ENCODE measurements at regions not wholly inside any gene's neighbourhood (a gene's known extent, or its start where the extent isn't known, plus 50 kb on each side); places are given as distances from the start of the nearest gene placed in this dataset.

DNA sequence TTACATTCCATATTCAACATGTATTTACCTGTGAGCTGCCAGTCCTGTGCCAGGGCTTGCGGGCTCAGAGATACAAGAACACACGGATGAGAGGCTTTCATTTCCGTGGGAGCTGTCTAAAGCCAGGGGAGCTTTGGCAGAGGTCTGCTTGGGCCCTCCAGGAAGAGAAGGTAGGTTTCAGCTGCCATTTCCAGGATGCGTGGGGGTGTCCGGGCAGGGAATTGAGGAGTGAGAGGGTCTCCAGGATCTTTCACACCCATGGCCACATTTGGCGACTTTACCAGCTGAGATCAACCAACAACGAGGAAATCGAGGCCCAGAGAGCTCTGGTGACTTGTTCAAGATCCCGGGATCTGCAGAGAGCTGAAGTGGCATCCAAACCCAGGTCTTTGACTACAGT, 119.6 kb downstream of the BUD13 start:
- TF ChIP-seq, protein P1, sequence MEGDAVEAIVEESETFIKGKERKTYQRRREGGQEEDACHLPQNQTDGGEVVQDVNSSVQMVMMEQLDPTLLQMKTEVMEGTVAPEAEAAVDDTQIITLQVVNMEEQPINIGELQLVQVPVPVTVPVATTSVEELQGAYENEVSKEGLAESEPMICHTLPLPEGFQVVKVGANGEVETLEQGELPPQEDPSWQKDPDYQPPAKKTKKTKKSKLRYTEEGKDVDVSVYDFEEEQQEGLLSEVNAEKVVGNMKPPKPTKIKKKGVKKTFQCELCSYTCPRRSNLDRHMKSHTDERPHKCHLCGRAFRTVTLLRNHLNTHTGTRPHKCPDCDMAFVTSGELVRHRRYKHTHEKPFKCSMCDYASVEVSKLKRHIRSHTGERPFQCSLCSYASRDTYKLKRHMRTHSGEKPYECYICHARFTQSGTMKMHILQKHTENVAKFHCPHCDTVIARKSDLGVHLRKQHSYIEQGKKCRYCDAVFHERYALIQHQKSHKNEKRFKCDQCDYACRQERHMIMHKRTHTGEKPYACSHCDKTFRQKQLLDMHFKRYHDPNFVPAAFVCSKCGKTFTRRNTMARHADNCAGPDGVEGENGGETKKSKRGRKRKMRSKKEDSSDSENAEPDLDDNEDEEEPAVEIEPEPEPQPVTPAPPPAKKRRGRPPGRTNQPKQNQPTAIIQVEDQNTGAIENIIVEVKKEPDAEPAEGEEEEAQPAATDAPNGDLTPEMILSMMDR (IDR thresholded peaks at IDR 0.05), result no peak
- TF ChIP-seq EP300 (IDR thresholded peaks at IDR 0.05) (no peak), POLR2A (IDR thresholded peaks at IDR 0.05) (no peak)

All from gastroesophageal sphincter (tissue), 3 donors.